ENCODE measurements at regions not wholly inside any gene's neighbourhood (a gene's known extent, or its start where the extent isn't known, plus 50 kb on each side); places are given as distances from the start of the nearest gene placed in this dataset.

GRCh38 chr13:85974608-85975366 is 175.6 kb upstream of the SLITRK6 start:
- Histone ChIP-seq H3K9ac (ENCODE audit: insufficient read depth in 1 of 2, low read length in 2 of 2) (no peak overlapping the region), H3K27me3 (ENCODE audit: control insufficient read depth in 3 of 3, insufficient read depth in 3 of 3, low read length in 2 of 3) (no peaks in the 10 kb centered on the region), H3K4me3 (no peak overlapping the region), H3K4me1 (ENCODE audit: control insufficient read depth in 5 of 5, insufficient read depth in 5 of 5, low read length in 5 of 5) (no peaks in the 10 kb centered on the region), H3K27ac (ENCODE audit: low read depth in 1 of 2, low read length in 1 of 2) (no peak overlapping the region), H3K36me3 (ENCODE audit: control insufficient read depth in 4 of 4, insufficient read depth in 4 of 4, low read length in 4 of 4) (no peaks in the 10 kb centered on the region), H3K9me3 (ENCODE audit: control insufficient read depth in 4 of 4, insufficient read depth in 3 of 4, low read length in 3 of 4) (no peaks in the 10 kb centered on the region)
- WGBS, 2 donors, result 82 to 84% methylated on average over 4 of the region's 4 CpGs
- DNase-seq, result peak in 1 of 3 donors; percentile 6
- no peak for ATAC-seq (ENCODE audit: insufficient read depth, low FRiP score)
- no peak for TF ChIP-seq CTCF (IDR thresholded peaks at IDR 0.05; ENCODE audit: control extremely low read depth, extremely low read depth)

- no peak for TF ChIP-seq CTCF (IDR thresholded peaks at IDR 0.05; ENCODE audit: control extremely low read depth, extremely low read depth)
- DNase-seq (peak in 2 of 3 donors; percentile 62 to 63), ATAC-seq (ENCODE audit: insufficient read depth, low FRiP score) (no peak)
- Histone ChIP-seq H3K9ac (ENCODE audit: insufficient read depth in 1 of 2, low read length in 2 of 2) (no peak overlapping the region), H3K27ac (ENCODE audit: low read depth in 1 of 2, low read length in 1 of 2) (no peak overlapping the region), H3K4me1 (ENCODE audit: control insufficient read depth in 5 of 5, insufficient read depth in 5 of 5, low read length in 5 of 5) (no peaks in the 10 kb centered on the region), H3K4me3 (no peak overlapping the region), H3K9me3 (ENCODE audit: control insufficient read depth in 4 of 4, insufficient read depth in 3 of 4, low read length in 3 of 4) (no peaks in the 10 kb centered on the region), H3K36me3 (ENCODE audit: control insufficient read depth in 4 of 4, insufficient read depth in 4 of 4, low read length in 4 of 4) (no peaks in the 10 kb centered on the region), H3K27me3 (ENCODE audit: control insufficient read depth in 3 of 3, insufficient read depth in 3 of 3, low read length in 2 of 3) (no peaks in the 10 kb centered on the region)
Observed at GRCh38 chr13:85970727-85971126, 171.5 kb upstream of the SLITRK6 start.

GRCh38 chr13:85969331-85969730 is 170.1 kb upstream of the SLITRK6 start:
- DNase-seq (no peak), ATAC-seq (ENCODE audit: insufficient read depth, low FRiP score) (no peak)
- Histone ChIP-seq H3K27me3 (ENCODE audit: control insufficient read depth in 3 of 3, insufficient read depth in 3 of 3, low read length in 2 of 3) (no peaks in the 10 kb centered on the region), H3K27ac (ENCODE audit: low read depth in 1 of 2, low read length in 1 of 2) (no peak overlapping the region), H3K36me3 (ENCODE audit: control insufficient read depth in 4 of 4, insufficient read depth in 4 of 4, low read length in 4 of 4) (no peaks in the 10 kb centered on the region), H3K4me3 (no peak overlapping the region), H3K9ac (ENCODE audit: insufficient read depth in 1 of 2, low read length in 2 of 2) (no peak overlapping the region), H3K4me1 (ENCODE audit: control insufficient read depth in 5 of 5, insufficient read depth in 5 of 5, low read length in 5 of 5) (no peaks in the 10 kb centered on the region), H3K9me3 (ENCODE audit: control insufficient read depth in 4 of 4, insufficient read depth in 3 of 4, low read length in 3 of 4) (no peaks in the 10 kb centered on the region)
- TF ChIP-seq CTCF (IDR thresholded peaks at IDR 0.05; ENCODE audit: control extremely low read depth, extremely low read depth), result no peak

All from lung (tissue), 11 donors.